ENCODE measurements at regions not wholly inside any gene's neighbourhood (a gene's known extent, or its start where the extent isn't known, plus 50 kb on each side); places are given as distances from the start of the nearest gene placed in this dataset.

- TF ChIP-seq EZH2 (IDR thresholded peaks at IDR 0.05; ENCODE audit: borderline replicate concordance, low read length) = no peak
- no peak for TF ChIP-seq CTCF (IDR thresholded peaks at IDR 0.05; ENCODE audit: low read length)
Measured at GRCh38 chr2:58959996-58960395, 718.9 kb upstream of the FANCL start.

All from OCI-LY1 (cell line).